ENCODE measurements at regions not wholly inside any gene's neighbourhood (a gene's known extent, or its start where the extent isn't known, plus 50 kb on each side); places are given as distances from the start of the nearest gene placed in this dataset.

GRCh38 chr1:113292603-113293255, 97.6 kb upstream of the MAGI3 start:
- 23% methylated on average over 2 of the region's 2 CpGs for WGBS (ENCODE audit: low lambda C conversion rate)
- no peak for FAIRE-seq
- no TSS peak for BruUV-seq (replicated peaks)
- no peaks in the 10 kb centered on the region for H4K20me1 ChIP-seq (ENCODE audit: insufficient read depth, low read length)
- no peaks in the 10 kb centered on the region for H3K9me3 ChIP-seq (ENCODE audit: low read length)
- TF ChIP-seq CEBPB (IDR thresholded peaks at IDR 0.05; ENCODE audit: borderline replicate concordance, low read depth, low read length) (peak; percentile 82), ZNF317 (CRISPR knock-in tag; IDR thresholded peaks at IDR 0.05) (0 out of 2 replicates have a peak, but pooled peaks have one; percentile 41), ZFP36L1 (CRISPR knock-in tag; IDR thresholded peaks at IDR 0.05) (no peak), HNF4A (CRISPR knock-in tag; IDR thresholded peaks at IDR 0.05) (peak; percentile 82), ZNF746 (CRISPR knock-in tag; IDR thresholded peaks at IDR 0.05) (no peak), HNF4G (IDR thresholded peaks at IDR 0.05; ENCODE audit: borderline replicate concordance, low read depth, low read length) (peak; percentile 51; the same call in 1 of the 2 replicates), HNF4G (CRISPR knock-in tag; IDR thresholded peaks at IDR 0.05; ENCODE audit: borderline replicate concordance, low read depth) (no peak), GATAD2A (CRISPR knock-in tag; IDR thresholded peaks at IDR 0.05) (peak; percentile 17; the same call in 1 of the 2 replicates), NCOR1 (IDR thresholded peaks at IDR 0.05; ENCODE audit: borderline replicate concordance, low read length) (peak; percentile 83), CEBPG (CRISPR knock-in tag; IDR thresholded peaks at IDR 0.05) (peak; percentile 38; the same call in 1 of the 2 replicates)
- 0 out of 5 replicates have a peak, but pooled peaks cover 0 to 3% of the 10 kb centered on the region in 2 experiments for H3K27me3 ChIP-seq (ENCODE audit: control insufficient read depth in 1 of 2, insufficient read depth in 2 of 2, low read length in 2 of 2)
- no peak overlapping the region for H3K27ac ChIP-seq (ENCODE audit: extremely low read length, insufficient read depth, low read length)
- H3K36me3 ChIP-seq (replicated peaks in 1 of 2; ENCODE audit: control insufficient read depth in 1 of 2, insufficient read depth in 2 of 2, low read length in 2 of 2), result no peaks in the 10 kb centered on the region
- H3K4me2 ChIP-seq (ENCODE audit: low read depth, low read length), result peak overlapping the region; percentile 15
- intact Hi-C loops (cut with micrococcal nuclease; ENCODE audit: unreplicated experiment), result loop anchor here (1.0 kb wide), 1 partner anchor 96 kb away; no protein-coding TSS in a partner anchor
- DNase-seq (ENCODE audit: low spot score), result peak; percentile 7
- peak; percentile 79 for ATAC-seq
- ChIA-PET POLR2A (no interaction called here), CTCF (ENCODE audit: low intra/inter-chr PET ratio, low total read pairs) (no interaction called here)
- no peaks in the 10 kb centered on the region for H3K79me2 ChIP-seq (ENCODE audit: insufficient read depth, low read length)
- H3K4me3 ChIP-seq (replicated peaks in 1 of 3; ENCODE audit: insufficient read depth in 1 of 3, low read depth in 2 of 3, low read length in 3 of 3), result no peak overlapping the region
- in situ Hi-C loops (cut with HindIII; ENCODE audit: extremely low pct_ligation_motif_present, low pct_unique_long_range_greater_than_20kb), result no loop called here
- H2AFZ ChIP-seq (ENCODE audit: low read length), result no peak overlapping the region
- peaks cover 16% of the 10 kb centered on the region for H3K4me1 ChIP-seq (ENCODE audit: insufficient read depth, low read length)
- H3K9ac ChIP-seq (ENCODE audit: insufficient read depth, low read depth, low read length), result no peak overlapping the region

- no TSS peak for BruUV-seq (replicated peaks)
- no peak for FAIRE-seq
- Histone ChIP-seq H2AFZ (ENCODE audit: low read length) (no peak overlapping the region), H3K79me2 (ENCODE audit: insufficient read depth, low read length) (no peaks in the 10 kb centered on the region), H4K20me1 (ENCODE audit: insufficient read depth, low read length) (no peaks in the 10 kb centered on the region), H3K36me3 (replicated peaks in 1 of 2; ENCODE audit: control insufficient read depth in 1 of 2, insufficient read depth in 2 of 2, low read length in 2 of 2) (no peaks in the 10 kb centered on the region), H3K27me3 (ENCODE audit: control insufficient read depth in 1 of 2, insufficient read depth in 2 of 2, low read length in 2 of 2) (0 out of 5 replicates have a peak, but pooled peaks cover 0 to 3% of the 10 kb centered on the region in 2 experiments), H3K27ac (ENCODE audit: extremely low read length, insufficient read depth, low read length) (no peak overlapping the region), H3K9me3 (ENCODE audit: low read length) (no peaks in the 10 kb centered on the region), H3K4me3 (replicated peaks in 1 of 3; ENCODE audit: insufficient read depth in 1 of 3, low read depth in 2 of 3, low read length in 3 of 3) (no peak overlapping the region), H3K4me2 (ENCODE audit: low read depth, low read length) (no peak overlapping the region), H3K4me1 (ENCODE audit: insufficient read depth, low read length) (peaks cover 16% of the 10 kb centered on the region), H3K9ac (ENCODE audit: insufficient read depth, low read depth, low read length) (no peak overlapping the region)
- in situ Hi-C loops (cut with HindIII; ENCODE audit: extremely low pct_ligation_motif_present, low pct_unique_long_range_greater_than_20kb) (no loop called here), intact Hi-C loops (cut with micrococcal nuclease; ENCODE audit: unreplicated experiment) (no loop called here)
- ChIA-PET CTCF (ENCODE audit: low intra/inter-chr PET ratio, low total read pairs) (no interaction called here), POLR2A (no interaction called here)
- ATAC-seq, result no peak
- WGBS (ENCODE audit: low lambda C conversion rate), result 91% methylated on average over 11 of the region's 11 CpGs
- no peak for DNase-seq (ENCODE audit: low spot score)
- TF ChIP-seq ZNF20 (CRISPR knock-in tag; IDR thresholded peaks at IDR 0.05) (no peak), MTA1 (CRISPR knock-in tag; IDR thresholded peaks at IDR 0.05; ENCODE audit: borderline replicate concordance) (no peak), RFXANK (CRISPR knock-in tag; IDR thresholded peaks at IDR 0.05) (no peak), ZBTB2 (CRISPR knock-in tag; IDR thresholded peaks at IDR 0.05; ENCODE audit: low read depth) (no peak), ZNF484 (CRISPR knock-in tag; IDR thresholded peaks at IDR 0.05; ENCODE audit: borderline replicate concordance, low read depth) (no peak), ZBTB39 (CRISPR knock-in tag; IDR thresholded peaks at IDR 0.05) (no peak), MTA3 (CRISPR knock-in tag; IDR thresholded peaks at IDR 0.05) (no peak), HHEX (CRISPR knock-in tag; IDR thresholded peaks at IDR 0.05) (no peak)
Measured at GRCh38 chr1:113293256-113293626, 97.1 kb upstream of the MAGI3 start.
